ENCODE measurements at regions not wholly inside any gene's neighbourhood (a gene's known extent, or its start where the extent isn't known, plus 50 kb on each side); places are given as distances from the start of the nearest gene placed in this dataset.
"Not testable (repeated sequence)": the region's sequence is repeated elsewhere in the genome, so short reads cannot be mapped to it uniquely, and the experiment has no call there.

DNA sequence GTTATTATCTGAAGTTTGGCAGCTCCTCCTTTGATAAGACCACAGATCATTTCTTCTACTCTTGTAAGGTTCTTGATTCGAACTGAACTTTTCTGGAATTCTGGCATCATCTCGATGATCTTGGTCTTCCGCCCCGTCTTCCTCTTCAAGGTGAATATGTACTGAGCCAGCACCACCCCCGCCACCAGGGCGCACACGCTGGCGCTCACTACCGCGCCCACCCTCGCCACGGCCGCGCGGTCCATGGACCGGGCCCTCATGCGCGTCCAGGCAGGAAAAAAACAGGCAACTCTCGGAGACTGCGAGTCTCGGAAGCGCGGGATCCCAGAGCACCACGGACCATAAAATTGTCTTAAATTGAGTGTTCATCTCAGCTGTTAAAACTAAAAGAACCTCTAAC, 458.4 kb upstream of the NDST3 start:
- no peaks in the 10 kb centered on the region for H3K36me3 ChIP-seq (replicated peaks)
- H3K4me3 ChIP-seq, result no peak overlapping the region
- 0 out of 2 replicates have a peak, but pooled peaks cover 2% of the 10 kb centered on the region for H3K4me1 ChIP-seq
- in situ Hi-C loops (cut with MboI; ENCODE audit: low sequenced_read_pairs), result no loop called here
- no peaks in the 10 kb centered on the region for H3K27me3 ChIP-seq (ENCODE audit: low read depth)
- H3K9me3 ChIP-seq, result no peaks in the 10 kb centered on the region
- DNase-seq (ENCODE audit: low spot score in 2 of 2), result no peak

- Histone ChIP-seq H3K27me3 (ENCODE audit: low read depth) (no peaks in the 10 kb centered on the region), H3K36me3 (replicated peaks) (no peaks in the 10 kb centered on the region), H3K4me3 (no peak overlapping the region), H3K4me1 (0 out of 2 replicates have a peak, but pooled peaks cover 2% of the 10 kb centered on the region), H3K9me3 (no peaks in the 10 kb centered on the region)
- DNase-seq (ENCODE audit: low spot score in 2 of 2), result no peak
- in situ Hi-C loops (cut with MboI; ENCODE audit: low sequenced_read_pairs), result no loop called here
Measured at GRCh38 chr4:117577686-117578311, 456.5 kb upstream of the NDST3 start.

GRCh38 chr4:117588771-117589170, 445.5 kb upstream of the NDST3 start:
- no peaks in the 10 kb centered on the region for H3K4me1 ChIP-seq
- DNase-seq (ENCODE audit: low spot score in 2 of 2), result no peak
- no peaks in the 10 kb centered on the region for H3K27me3 ChIP-seq (ENCODE audit: low read depth)
- no peaks in the 10 kb centered on the region for H3K9me3 ChIP-seq
- no peak overlapping the region for H3K4me3 ChIP-seq
- H3K36me3 ChIP-seq (replicated peaks), result no peaks in the 10 kb centered on the region
- in situ Hi-C loops (cut with MboI; ENCODE audit: low sequenced_read_pairs), result no loop called here

DNA sequence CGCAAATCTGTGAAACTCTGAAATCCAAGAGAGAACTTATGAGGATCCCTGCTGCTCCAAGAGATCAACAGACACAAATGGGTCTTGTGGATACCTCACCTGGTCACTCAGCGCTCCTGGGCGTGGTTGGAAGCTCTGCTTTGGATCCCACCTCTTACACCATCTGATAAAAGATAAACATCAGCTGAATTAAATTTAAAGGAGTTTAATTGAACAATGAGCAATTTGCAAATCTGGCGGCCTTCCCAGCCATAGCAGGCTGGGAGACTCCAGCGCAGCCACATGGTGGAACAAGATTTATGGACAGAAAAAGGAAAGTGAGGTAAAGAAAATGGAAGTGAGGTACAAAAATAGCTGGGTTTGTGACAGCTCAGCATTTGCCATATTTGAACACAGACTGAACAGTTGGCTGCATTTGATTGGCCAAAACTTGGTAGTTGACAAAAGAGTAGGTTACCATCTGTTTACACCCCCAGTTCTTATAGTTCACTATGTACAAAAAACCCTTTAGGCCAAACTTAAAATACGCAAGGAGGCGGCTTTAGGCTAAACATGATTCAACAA, 437.3 kb upstream of the NDST3 start:
- no peaks in the 10 kb centered on the region for H3K36me3 ChIP-seq (replicated peaks)
- DNase-seq (ENCODE audit: low spot score in 2 of 2), result no peak
- peaks cover 11% of the 10 kb centered on the region for H3K4me1 ChIP-seq
- in situ Hi-C loops (cut with MboI; ENCODE audit: low sequenced_read_pairs), result no loop called here
- no peaks in the 10 kb centered on the region for H3K9me3 ChIP-seq
- no peak overlapping the region for H3K4me3 ChIP-seq
- H3K27me3 ChIP-seq (ENCODE audit: low read depth), result no peaks in the 10 kb centered on the region

DNA sequence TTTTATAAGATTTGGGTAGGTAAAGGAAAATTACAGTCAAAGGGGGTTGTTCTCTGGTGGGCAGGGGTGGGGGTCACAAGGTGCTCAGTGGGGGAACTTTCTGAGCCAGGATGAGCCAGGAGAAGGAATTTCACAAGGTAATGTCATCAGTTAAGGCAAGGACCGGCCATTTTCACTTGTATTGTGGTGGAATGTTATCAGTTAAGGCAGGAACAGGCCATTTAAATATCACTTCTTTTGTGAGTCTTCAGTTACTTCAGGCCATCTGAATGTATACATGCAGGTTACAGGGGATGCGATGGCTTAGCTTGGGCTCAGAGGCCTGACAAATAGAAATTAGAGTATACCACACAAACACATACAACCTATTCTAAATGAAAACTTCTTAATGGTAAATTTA, 434.9 kb upstream of the NDST3 start:
- in situ Hi-C loops (cut with MboI; ENCODE audit: low sequenced_read_pairs), result not testable (repeated sequence)

DNA sequence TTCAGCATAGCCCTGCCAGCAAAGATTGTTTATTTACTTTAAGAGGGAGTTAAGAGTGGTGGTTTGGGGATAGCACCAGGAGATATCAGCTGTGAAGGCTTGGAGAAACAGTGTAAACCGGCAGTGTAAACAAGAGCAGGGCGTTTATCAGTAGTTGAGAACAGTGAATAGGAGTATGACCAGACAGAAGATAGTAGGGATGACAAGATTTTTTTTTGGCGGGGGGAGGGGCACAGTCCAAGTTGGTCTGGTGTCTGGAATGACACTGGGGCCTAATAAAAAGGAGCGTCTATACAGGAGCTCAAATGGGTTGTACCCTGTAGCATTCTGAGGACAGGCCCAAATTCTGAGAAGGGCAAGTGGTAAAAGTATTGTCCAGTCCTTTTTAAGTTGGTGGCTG, 433.4 kb upstream of the NDST3 start:
- peaks cover 11% of the 10 kb centered on the region for H3K4me1 ChIP-seq
- H3K4me3 ChIP-seq; H3K9me3 ChIP-seq; H3K36me3 ChIP-seq (replicated peaks); in situ Hi-C loops (cut with MboI; ENCODE audit: low sequenced_read_pairs); H3K27me3 ChIP-seq (ENCODE audit: low read depth); DNase-seq (ENCODE audit: low spot score in 2 of 2): not testable (repeated sequence)

More for the DNA sequence above, 434.9 kb upstream of the NDST3 start:
- H3K36me3 ChIP-seq (replicated peaks); H3K9me3 ChIP-seq; H3K27me3 ChIP-seq (ENCODE audit: low read depth); DNase-seq (ENCODE audit: low spot score in 2 of 2); H3K4me3 ChIP-seq: not testable (repeated sequence)
- H3K4me1 ChIP-seq, result peaks cover 11% of the 10 kb centered on the region

DNA sequence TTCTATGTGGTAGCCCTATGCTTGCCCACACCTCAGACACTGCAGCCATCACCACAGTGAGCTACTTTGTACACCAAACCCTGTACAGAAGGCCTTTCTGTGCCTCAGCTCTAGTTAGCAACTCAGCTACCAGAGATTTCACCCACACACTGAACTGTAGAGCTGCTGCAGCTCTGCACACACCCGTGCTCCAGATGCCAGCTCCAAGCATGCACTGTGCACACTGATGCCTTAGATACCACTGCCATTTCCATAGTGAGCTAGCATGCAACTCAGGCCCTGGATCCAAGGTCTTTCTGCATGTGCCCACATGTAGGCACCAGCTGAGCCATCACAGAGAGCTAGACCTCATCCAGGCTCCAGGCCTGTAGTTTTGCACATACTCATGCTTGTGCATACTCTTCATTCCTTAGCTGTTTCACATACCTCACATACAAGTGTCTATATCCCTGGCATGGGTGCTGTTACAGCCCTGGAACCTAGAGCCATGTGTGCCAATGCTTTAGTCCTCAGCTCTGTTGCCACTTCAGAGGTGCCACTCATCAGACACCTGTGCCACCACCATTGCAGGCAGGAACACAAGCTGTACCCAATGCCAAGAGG, 423.5 kb upstream of the NDST3 start:
- Histone ChIP-seq H3K27me3 (ENCODE audit: low read depth) (no peaks in the 10 kb centered on the region), H3K36me3 (replicated peaks) (no peaks in the 10 kb centered on the region), H3K4me3 (no peak overlapping the region), H3K4me1 (no peaks in the 10 kb centered on the region), H3K9me3 (no peaks in the 10 kb centered on the region)
- in situ Hi-C loops (cut with MboI; ENCODE audit: low sequenced_read_pairs), result no loop called here
- DNase-seq (ENCODE audit: low spot score in 2 of 2), result no peak

DNA sequence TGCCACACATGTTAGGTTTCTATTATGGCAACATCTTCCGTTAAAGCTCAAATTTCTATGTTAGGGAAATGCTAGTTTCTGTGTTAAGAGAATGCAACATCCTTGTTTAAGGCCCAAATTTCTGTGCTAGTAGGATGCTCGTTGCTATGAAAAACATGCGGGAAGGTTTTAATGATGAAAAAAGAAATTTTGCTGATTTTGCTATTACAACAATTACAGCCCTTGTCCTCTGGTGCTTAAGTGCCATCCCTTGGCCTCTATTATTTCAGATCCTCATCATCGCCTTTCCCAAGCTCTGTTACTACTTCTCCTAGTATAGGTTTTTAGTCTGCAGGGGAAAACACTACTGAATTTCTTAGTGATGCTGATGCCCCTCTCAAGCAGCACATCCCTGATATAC, 412.6 kb upstream of the NDST3 start:
- in situ Hi-C loops (cut with MboI; ENCODE audit: low sequenced_read_pairs), result no loop called here
- H3K27me3 ChIP-seq (ENCODE audit: low read depth), result no peaks in the 10 kb centered on the region
- no peaks in the 10 kb centered on the region for H3K4me1 ChIP-seq
- H3K9me3 ChIP-seq, result no peaks in the 10 kb centered on the region
- H3K36me3 ChIP-seq (replicated peaks), result no peaks in the 10 kb centered on the region
- H3K4me3 ChIP-seq, result no peak overlapping the region
- no peak for DNase-seq (ENCODE audit: low spot score in 2 of 2)

DNA sequence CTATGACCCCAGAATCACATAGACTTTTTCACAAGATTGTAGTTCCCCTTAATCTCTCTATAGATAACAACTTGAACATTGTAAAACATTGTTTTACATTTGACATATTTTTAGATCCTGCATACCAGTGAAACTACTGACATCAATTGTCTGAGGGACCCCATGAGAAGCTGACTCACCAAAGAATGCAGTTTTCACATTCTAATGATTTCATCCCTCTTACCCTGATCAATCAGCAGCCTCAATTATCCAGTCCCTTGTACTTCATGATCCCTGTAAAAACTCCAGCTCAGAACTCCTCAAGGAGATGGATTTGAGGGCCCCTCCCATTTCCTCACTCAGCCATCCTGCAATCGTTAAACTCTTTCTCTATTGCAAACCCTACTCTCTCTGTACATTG, 411.0 kb upstream of the NDST3 start:
- Histone ChIP-seq H3K4me3 (no peak overlapping the region), H3K36me3 (replicated peaks) (no peaks in the 10 kb centered on the region), H3K4me1 (no peaks in the 10 kb centered on the region), H3K9me3 (no peaks in the 10 kb centered on the region), H3K27me3 (ENCODE audit: low read depth) (no peaks in the 10 kb centered on the region)
- in situ Hi-C loops (cut with MboI; ENCODE audit: low sequenced_read_pairs), result no loop called here
- no peak for DNase-seq (ENCODE audit: low spot score in 2 of 2)

DNA sequence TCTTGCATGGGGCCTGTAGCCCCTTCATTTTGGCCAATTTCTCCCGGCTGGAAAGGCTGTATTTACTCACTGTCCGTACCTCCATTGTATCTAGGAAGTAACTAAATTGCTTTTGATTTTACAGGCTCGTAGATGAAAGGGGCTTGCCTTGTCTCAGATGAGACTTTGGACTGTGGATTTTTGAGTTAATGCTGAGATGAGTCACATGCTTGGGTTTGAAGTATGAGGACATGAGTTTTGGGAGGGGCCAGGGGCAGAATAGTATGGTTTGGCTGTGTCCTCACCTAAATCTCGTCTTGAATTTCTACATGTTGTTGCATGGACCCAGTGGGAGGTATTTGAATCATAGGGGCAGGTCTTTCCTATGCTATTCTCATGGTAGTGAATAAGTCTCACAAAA, 407.6 kb upstream of the NDST3 start:
- H3K4me1 ChIP-seq, result no peaks in the 10 kb centered on the region
- no peaks in the 10 kb centered on the region for H3K27me3 ChIP-seq (ENCODE audit: low read depth)
- no peaks in the 10 kb centered on the region for H3K36me3 ChIP-seq (replicated peaks)
- no peak for DNase-seq (ENCODE audit: low spot score in 2 of 2)
- in situ Hi-C loops (cut with MboI; ENCODE audit: low sequenced_read_pairs), result no loop called here
- no peak overlapping the region for H3K4me3 ChIP-seq
- no peaks in the 10 kb centered on the region for H3K9me3 ChIP-seq

DNA sequence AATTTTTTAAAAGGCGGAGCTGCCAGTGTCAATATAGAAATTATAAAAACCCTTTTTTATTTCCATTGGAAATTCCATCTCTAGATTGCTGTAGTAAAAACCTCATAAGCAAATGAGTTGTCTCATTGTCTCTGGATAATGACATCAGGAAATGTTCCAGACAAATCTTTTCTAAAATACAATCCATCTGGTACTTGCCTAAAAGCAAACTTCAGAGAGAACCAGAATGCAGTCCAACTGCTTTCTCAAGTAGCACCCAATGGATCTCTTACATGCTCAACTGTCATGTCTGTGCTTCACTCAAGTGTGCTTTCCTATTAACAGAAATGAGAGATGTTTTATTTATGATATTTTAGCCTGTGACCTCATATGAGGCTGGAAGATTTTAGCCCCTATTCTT, 399.6 kb upstream of the NDST3 start:
- Histone ChIP-seq H3K27me3 (ENCODE audit: low read depth) (no peaks in the 10 kb centered on the region), H3K4me3 (no peak overlapping the region), H3K4me1 (no peaks in the 10 kb centered on the region), H3K9me3 (no peaks in the 10 kb centered on the region), H3K36me3 (replicated peaks) (no peaks in the 10 kb centered on the region)
- in situ Hi-C loops (cut with MboI; ENCODE audit: low sequenced_read_pairs), result no loop called here
- DNase-seq (ENCODE audit: low spot score in 2 of 2), result no peak

- H3K9me3 ChIP-seq, result no peaks in the 10 kb centered on the region
- H3K4me3 ChIP-seq, result no peak overlapping the region
- in situ Hi-C loops (cut with MboI; ENCODE audit: low sequenced_read_pairs), result no loop called here
- no peaks in the 10 kb centered on the region for H3K27me3 ChIP-seq (ENCODE audit: low read depth)
- H3K36me3 ChIP-seq (replicated peaks), result no peaks in the 10 kb centered on the region
- DNase-seq (ENCODE audit: low spot score in 2 of 2), result no peak
- no peaks in the 10 kb centered on the region for H3K4me1 ChIP-seq
Measured at GRCh38 chr4:117637347-117637746, 396.9 kb upstream of the NDST3 start.

DNA sequence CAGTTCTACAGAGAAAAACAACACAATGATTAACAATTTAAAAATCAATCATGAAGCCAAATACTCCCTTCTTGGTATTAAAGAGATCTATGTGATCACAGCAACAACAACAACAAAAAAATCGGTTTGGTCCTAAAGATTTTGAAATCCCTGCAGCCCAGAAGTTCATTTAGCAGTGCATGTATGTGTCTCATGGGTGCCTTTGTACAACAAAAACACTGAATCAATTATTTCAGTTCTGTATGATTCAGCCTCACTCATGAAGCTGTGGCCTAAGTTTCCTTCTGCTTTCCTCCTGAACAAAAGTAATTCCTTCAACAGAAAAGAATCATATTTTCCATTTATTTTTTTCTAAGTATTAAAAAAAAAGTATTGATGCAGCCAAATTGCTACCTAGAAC, 393.4 kb upstream of the NDST3 start:
- Histone ChIP-seq H3K27me3 (ENCODE audit: low read depth) (no peaks in the 10 kb centered on the region), H3K9me3 (no peaks in the 10 kb centered on the region), H3K36me3 (replicated peaks) (no peaks in the 10 kb centered on the region), H3K4me1 (no peaks in the 10 kb centered on the region), H3K4me3 (no peak overlapping the region)
- no peak for DNase-seq (ENCODE audit: low spot score in 2 of 2)
- in situ Hi-C loops (cut with MboI; ENCODE audit: low sequenced_read_pairs), result no loop called here

- Histone ChIP-seq H3K4me3 (no peak overlapping the region), H3K27me3 (ENCODE audit: low read depth) (no peaks in the 10 kb centered on the region), H3K9me3 (no peaks in the 10 kb centered on the region), H3K36me3 (replicated peaks) (no peaks in the 10 kb centered on the region), H3K4me1 (no peaks in the 10 kb centered on the region)
- in situ Hi-C loops (cut with MboI; ENCODE audit: low sequenced_read_pairs), result no loop called here
- DNase-seq (ENCODE audit: low spot score in 2 of 2), result no peak
Measured at GRCh38 chr4:117641519-117641918, 392.8 kb upstream of the NDST3 start.

Measured in HAP-1 (cell line).